ENCODE measurements at regions not wholly inside any gene's neighbourhood (a gene's known extent, or its start where the extent isn't known, plus 50 kb on each side); places are given as distances from the start of the nearest gene placed in this dataset.

DNA sequence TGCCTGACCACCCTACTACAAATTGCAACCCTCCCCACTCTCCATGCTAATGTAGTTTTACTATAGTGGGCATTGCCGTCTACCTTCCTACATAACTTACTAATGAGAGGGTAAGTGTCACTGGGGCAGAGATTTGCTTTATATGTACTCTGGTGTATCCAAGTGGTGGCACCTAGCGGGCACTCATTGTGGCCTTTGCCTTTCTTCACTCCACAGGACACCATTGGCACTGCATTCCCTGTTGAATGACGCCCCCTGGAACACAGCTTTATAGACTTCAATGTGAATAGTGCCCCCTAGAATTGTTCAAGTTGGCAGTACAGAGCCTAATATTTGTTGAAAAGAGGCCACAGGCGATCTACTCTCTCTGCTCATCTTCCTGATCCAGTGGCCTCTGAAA lies 215.8 kb downstream of the MID1IP1 start:
- TF ChIP-seq POLR2A (IDR thresholded peaks at IDR 0.05): no peak
- TF ChIP-seq, protein P1, sequence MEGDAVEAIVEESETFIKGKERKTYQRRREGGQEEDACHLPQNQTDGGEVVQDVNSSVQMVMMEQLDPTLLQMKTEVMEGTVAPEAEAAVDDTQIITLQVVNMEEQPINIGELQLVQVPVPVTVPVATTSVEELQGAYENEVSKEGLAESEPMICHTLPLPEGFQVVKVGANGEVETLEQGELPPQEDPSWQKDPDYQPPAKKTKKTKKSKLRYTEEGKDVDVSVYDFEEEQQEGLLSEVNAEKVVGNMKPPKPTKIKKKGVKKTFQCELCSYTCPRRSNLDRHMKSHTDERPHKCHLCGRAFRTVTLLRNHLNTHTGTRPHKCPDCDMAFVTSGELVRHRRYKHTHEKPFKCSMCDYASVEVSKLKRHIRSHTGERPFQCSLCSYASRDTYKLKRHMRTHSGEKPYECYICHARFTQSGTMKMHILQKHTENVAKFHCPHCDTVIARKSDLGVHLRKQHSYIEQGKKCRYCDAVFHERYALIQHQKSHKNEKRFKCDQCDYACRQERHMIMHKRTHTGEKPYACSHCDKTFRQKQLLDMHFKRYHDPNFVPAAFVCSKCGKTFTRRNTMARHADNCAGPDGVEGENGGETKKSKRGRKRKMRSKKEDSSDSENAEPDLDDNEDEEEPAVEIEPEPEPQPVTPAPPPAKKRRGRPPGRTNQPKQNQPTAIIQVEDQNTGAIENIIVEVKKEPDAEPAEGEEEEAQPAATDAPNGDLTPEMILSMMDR (IDR thresholded peaks at IDR 0.05 in 8 of 11, conservative IDR thresholded peaks at IDR 0.05 in 3 of 11): no peak

Data from spleen (tissue), 7 donors.